ENCODE measurements at regions not wholly inside any gene's neighbourhood (a gene's known extent, or its start where the extent isn't known, plus 50 kb on each side); places are given as distances from the start of the nearest gene placed in this dataset.
A peak's percentile ranks its signal among the peaks of the same experiment; 100 is the strongest.

DNA sequence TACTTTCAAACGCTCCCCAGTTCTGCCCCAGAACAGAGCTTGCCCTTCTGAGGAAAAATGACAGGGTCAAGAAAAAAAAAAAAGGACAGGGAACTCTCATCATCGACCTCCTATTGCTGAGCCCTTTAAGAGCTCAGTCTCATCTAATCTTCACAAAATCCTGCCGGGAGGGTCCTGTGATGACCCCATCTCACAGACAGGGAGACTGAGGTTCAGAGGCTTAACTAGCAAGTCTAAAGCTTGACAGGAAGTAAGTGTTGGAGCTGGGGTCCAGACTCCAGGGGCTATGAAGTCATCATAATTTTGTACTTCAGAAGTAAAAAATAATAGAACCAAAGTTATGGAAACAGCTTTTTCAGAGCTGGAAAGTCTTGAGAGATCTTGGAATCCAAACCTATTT lies 171.1 kb upstream of the MYCN start:
- peaks cover 15% of the 10 kb centered on the region for H3K4me1 Mint-ChIP-seq
- no peaks in the 10 kb centered on the region for H3K9me3 Mint-ChIP-seq
- H3K27ac Mint-ChIP-seq = no peak overlapping the region
- H3K27me3 Mint-ChIP-seq (ENCODE audit: low read depth) = no peaks in the 10 kb centered on the region
- DNase-seq (ENCODE audit: low spot score) (no peak), ATAC-seq (no peak)
- H3K36me3 Mint-ChIP-seq = no peaks in the 10 kb centered on the region
- TF ChIP-seq ETV6 (CRISPR knock-in tag; IDR thresholded peaks at IDR 0.05) = no peak
- no peak for TF ChIP-seq SMAD4 (CRISPR knock-in tag; IDR thresholded peaks at IDR 0.05)
- TF ChIP-seq EMX1 (CRISPR knock-in tag; IDR thresholded peaks at IDR 0.05) = no peak
- TF ChIP-seq, protein P1, sequence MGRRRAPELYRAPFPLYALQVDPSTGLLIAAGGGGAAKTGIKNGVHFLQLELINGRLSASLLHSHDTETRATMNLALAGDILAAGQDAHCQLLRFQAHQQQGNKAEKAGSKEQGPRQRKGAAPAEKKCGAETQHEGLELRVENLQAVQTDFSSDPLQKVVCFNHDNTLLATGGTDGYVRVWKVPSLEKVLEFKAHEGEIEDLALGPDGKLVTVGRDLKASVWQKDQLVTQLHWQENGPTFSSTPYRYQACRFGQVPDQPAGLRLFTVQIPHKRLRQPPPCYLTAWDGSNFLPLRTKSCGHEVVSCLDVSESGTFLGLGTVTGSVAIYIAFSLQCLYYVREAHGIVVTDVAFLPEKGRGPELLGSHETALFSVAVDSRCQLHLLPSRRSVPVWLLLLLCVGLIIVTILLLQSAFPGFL (CRISPR knock-in tag; IDR thresholded peaks at IDR 0.05; ENCODE audit: borderline replicate concordance) = no peak
- TF ChIP-seq, protein P2, sequence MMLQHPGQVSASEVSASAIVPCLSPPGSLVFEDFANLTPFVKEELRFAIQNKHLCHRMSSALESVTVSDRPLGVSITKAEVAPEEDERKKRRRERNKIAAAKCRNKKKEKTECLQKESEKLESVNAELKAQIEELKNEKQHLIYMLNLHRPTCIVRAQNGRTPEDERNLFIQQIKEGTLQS (CRISPR knock-in tag; conservative IDR thresholded peaks at IDR 0.05) = no peak
- TF ChIP-seq OVOL2 (CRISPR knock-in tag; IDR thresholded peaks at IDR 0.05; ENCODE audit: borderline replicate concordance) = no peak
- no peak for TF ChIP-seq JUN (CRISPR knock-in tag; IDR thresholded peaks at IDR 0.05)
- TF ChIP-seq ZNF317 (CRISPR knock-in tag; IDR thresholded peaks at IDR 0.05; ENCODE audit: borderline replicate concordance, low read depth) = no peak
- no peak for TF ChIP-seq GTF2I (CRISPR knock-in tag; conservative IDR thresholded peaks at IDR 0.05)
- no peak for TF ChIP-seq MYBL2 (CRISPR knock-in tag; IDR thresholded peaks at IDR 0.05)
- POLR2A ChIA-PET = no interaction called here
- CTCF ChIA-PET = no interaction called here
- H3K4me3 Mint-ChIP-seq = no peak overlapping the region

DNA sequence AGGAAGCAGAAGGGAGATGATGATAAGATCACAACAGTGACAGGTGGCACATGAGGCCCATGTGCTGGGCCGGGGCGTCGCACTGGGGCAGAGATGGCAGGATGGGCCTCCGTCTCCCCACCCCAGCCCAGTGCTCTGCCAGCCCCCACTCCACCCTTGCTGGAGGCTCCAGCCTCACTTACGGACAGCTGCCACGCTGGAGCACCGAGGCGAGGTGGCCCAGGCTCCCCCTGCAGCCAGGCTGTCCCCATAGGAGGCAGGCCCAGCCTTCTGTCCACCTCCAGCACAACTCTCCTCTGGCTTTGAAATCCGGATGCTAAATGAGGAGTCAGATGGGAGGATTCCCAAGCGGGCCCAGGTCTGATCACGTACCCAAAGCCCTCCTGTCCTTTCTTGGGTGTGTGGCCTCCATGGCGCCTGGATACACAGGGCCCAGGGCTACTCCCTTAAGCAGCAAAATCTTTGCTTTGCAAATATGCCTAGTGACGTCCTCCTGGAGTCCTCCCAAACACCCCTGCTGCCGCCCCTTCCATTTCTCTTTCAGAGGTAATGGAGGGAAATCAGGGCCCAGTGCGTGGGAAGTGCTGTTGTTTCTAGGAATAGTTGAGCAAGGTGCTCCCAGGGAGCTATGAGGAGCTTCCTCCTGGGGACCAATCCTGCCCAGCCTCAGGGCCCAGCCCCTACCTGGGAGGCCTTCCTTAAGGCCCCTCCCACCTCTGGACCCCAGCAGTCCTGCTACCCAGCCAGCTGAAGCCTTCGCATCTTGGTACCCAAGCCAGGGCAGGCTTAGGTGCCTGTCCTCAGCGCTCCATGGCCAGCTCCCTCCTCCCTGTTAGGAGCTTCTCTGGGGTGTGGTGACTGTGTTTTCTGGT lies 170.4 kb upstream of the MYCN start:
- ATAC-seq = peak; percentile 78
- TF ChIP-seq, protein P3, sequence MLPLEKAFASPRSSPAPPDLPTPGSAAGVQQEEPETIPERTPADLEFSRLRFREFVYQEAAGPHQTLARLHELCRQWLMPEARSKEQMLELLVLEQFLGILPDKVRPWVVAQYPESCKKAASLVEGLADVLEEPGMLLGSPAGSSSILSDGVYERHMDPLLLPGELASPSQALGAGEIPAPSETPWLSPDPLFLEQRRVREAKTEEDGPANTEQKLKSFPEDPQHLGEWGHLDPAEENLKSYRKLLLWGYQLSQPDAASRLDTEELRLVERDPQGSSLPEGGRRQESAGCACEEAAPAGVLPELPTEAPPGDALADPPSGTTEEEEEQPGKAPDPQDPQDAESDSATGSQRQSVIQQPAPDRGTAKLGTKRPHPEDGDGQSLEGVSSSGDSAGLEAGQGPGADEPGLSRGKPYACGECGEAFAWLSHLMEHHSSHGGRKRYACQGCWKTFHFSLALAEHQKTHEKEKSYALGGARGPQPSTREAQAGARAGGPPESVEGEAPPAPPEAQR (CRISPR knock-in tag; IDR thresholded peaks at IDR 0.05) = no peak
- TF ChIP-seq JUN (CRISPR knock-in tag; IDR thresholded peaks at IDR 0.05) = no peak
- TF ChIP-seq ETV6 (CRISPR knock-in tag; IDR thresholded peaks at IDR 0.05) = no peak
- TF ChIP-seq, protein P2 (CRISPR knock-in tag; conservative IDR thresholded peaks at IDR 0.05) = no peak
- TF ChIP-seq ZBTB21 (CRISPR knock-in tag; IDR thresholded peaks at IDR 0.05; ENCODE audit: borderline replicate concordance) = no peak
- TF ChIP-seq, protein P4, sequence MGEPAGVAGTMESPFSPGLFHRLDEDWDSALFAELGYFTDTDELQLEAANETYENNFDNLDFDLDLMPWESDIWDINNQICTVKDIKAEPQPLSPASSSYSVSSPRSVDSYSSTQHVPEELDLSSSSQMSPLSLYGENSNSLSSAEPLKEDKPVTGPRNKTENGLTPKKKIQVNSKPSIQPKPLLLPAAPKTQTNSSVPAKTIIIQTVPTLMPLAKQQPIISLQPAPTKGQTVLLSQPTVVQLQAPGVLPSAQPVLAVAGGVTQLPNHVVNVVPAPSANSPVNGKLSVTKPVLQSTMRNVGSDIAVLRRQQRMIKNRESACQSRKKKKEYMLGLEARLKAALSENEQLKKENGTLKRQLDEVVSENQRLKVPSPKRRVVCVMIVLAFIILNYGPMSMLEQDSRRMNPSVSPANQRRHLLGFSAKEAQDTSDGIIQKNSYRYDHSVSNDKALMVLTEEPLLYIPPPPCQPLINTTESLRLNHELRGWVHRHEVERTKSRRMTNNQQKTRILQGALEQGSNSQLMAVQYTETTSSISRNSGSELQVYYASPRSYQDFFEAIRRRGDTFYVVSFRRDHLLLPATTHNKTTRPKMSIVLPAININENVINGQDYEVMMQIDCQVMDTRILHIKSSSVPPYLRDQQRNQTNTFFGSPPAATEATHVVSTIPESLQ (CRISPR knock-in tag; IDR thresholded peaks at IDR 0.05) = no peak
- TF ChIP-seq CBFB (CRISPR knock-in tag; IDR thresholded peaks at IDR 0.05; ENCODE audit: low read depth) = no peak
- TF ChIP-seq, protein P5, sequence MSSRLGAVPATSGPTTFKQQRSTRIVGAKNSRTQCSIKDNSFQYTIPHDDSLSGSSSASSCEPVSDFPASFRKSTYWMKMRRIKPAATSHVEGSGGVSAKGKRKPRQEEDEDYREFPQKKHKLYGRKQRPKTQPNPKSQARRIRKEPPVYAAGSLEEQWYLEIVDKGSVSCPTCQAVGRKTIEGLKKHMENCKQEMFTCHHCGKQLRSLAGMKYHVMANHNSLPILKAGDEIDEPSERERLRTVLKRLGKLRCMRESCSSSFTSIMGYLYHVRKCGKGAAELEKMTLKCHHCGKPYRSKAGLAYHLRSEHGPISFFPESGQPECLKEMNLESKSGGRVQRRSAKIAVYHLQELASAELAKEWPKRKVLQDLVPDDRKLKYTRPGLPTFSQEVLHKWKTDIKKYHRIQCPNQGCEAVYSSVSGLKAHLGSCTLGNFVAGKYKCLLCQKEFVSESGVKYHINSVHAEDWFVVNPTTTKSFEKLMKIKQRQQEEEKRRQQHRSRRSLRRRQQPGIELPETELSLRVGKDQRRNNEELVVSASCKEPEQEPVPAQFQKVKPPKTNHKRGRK (CRISPR knock-in tag; IDR thresholded peaks at IDR 0.05; ENCODE audit: borderline replicate concordance) = no peak
- TF ChIP-seq, protein P6, sequence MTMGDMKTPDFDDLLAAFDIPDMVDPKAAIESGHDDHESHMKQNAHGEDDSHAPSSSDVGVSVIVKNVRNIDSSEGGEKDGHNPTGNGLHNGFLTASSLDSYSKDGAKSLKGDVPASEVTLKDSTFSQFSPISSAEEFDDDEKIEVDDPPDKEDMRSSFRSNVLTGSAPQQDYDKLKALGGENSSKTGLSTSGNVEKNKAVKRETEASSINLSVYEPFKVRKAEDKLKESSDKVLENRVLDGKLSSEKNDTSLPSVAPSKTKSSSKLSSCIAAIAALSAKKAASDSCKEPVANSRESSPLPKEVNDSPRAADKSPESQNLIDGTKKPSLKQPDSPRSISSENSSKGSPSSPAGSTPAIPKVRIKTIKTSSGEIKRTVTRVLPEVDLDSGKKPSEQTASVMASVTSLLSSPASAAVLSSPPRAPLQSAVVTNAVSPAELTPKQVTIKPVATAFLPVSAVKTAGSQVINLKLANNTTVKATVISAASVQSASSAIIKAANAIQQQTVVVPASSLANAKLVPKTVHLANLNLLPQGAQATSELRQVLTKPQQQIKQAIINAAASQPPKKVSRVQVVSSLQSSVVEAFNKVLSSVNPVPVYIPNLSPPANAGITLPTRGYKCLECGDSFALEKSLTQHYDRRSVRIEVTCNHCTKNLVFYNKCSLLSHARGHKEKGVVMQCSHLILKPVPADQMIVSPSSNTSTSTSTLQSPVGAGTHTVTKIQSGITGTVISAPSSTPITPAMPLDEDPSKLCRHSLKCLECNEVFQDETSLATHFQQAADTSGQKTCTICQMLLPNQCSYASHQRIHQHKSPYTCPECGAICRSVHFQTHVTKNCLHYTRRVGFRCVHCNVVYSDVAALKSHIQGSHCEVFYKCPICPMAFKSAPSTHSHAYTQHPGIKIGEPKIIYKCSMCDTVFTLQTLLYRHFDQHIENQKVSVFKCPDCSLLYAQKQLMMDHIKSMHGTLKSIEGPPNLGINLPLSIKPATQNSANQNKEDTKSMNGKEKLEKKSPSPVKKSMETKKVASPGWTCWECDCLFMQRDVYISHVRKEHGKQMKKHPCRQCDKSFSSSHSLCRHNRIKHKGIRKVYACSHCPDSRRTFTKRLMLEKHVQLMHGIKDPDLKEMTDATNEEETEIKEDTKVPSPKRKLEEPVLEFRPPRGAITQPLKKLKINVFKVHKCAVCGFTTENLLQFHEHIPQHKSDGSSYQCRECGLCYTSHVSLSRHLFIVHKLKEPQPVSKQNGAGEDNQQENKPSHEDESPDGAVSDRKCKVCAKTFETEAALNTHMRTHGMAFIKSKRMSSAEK (CRISPR knock-in tag; IDR thresholded peaks at IDR 0.05; ENCODE audit: borderline replicate concordance) = no peak
- Mint-ChIP-seq H3K27me3 (ENCODE audit: low read depth) (no peaks in the 10 kb centered on the region), H3K27ac (no peak overlapping the region), H3K4me3 (no peak overlapping the region), H3K4me1 (peaks cover 15% of the 10 kb centered on the region), H3K9me3 (no peaks in the 10 kb centered on the region), H3K36me3 (no peaks in the 10 kb centered on the region)
- POLR2A ChIA-PET = no interaction called here
- CTCF ChIA-PET = interaction anchor here (0.6 to 1.4 kb wide), 2 partner anchors 22 to 28 kb away, joined by 4 to 5 read pairs; no protein-coding TSS in a partner anchor
- DNase-seq (ENCODE audit: low spot score) = no peak
